ENCODE measurements at regions not wholly inside any gene's neighbourhood (a gene's known extent, or its start where the extent isn't known, plus 50 kb on each side); places are given as distances from the start of the nearest gene placed in this dataset.
A peak's percentile ranks its signal among the peaks of the same experiment; 100 is the strongest.

GRCh38 chr3:118101891-118102290 is 932.8 kb downstream of the IGSF11 start:
- H3K4me3 ChIP-seq (ENCODE audit: low read length in 2 of 2): no peak overlapping the region
- 95% methylated on average over 2 of the region's 2 CpGs for WGBS
- peaks cover 0 to 3% of the 10 kb centered on the region in 2 donors for H3K9me3 ChIP-seq (ENCODE audit: control insufficient read depth in 2 of 2, insufficient read depth in 1 of 2, low read length in 1 of 2)
- no peak overlapping the region for H3K27ac ChIP-seq (ENCODE audit: low read depth in 1 of 2, low read length in 1 of 2)
- H3K27me3 ChIP-seq (ENCODE audit: control insufficient read depth in 2 of 2, insufficient read depth in 1 of 2, low read length in 1 of 2): no peaks in the 10 kb centered on the region
- no peaks in the 10 kb centered on the region for H3K4me1 ChIP-seq (ENCODE audit: control insufficient read depth in 2 of 2, insufficient read depth in 2 of 2, low read length in 2 of 2)
- H3K36me3 ChIP-seq (ENCODE audit: control insufficient read depth in 2 of 2, insufficient read depth in 2 of 2, low read length in 1 of 2): no peaks in the 10 kb centered on the region
- DNase-seq (ENCODE audit: low read depth in 6 of 9, low spot score in 9 of 9): no peak

- Histone ChIP-seq H3K27me3 (ENCODE audit: control insufficient read depth in 2 of 2, insufficient read depth in 1 of 2, low read length in 1 of 2) (no peaks in the 10 kb centered on the region), H3K27ac (ENCODE audit: low read depth in 1 of 2, low read length in 1 of 2) (no peak overlapping the region), H3K4me1 (ENCODE audit: control insufficient read depth in 2 of 2, insufficient read depth in 2 of 2, low read length in 2 of 2) (no peaks in the 10 kb centered on the region), H3K4me3 (ENCODE audit: low read length in 2 of 2) (no peak overlapping the region), H3K36me3 (ENCODE audit: control insufficient read depth in 2 of 2, insufficient read depth in 2 of 2, low read length in 1 of 2) (no peaks in the 10 kb centered on the region), H3K9me3 (ENCODE audit: control insufficient read depth in 2 of 2, insufficient read depth in 1 of 2, low read length in 1 of 2) (peaks cover 0 to 3% of the 10 kb centered on the region in 2 donors)
- DNase-seq (ENCODE audit: low read depth in 6 of 9, low spot score in 9 of 9): no peak
- 62% methylated on average over 2 of the region's 2 CpGs for WGBS
These were observed 931.9 kb downstream of the IGSF11 start for GRCh38 chr3:118102737-118103136.

GRCh38 chr3:118108201-118108600 is 926.4 kb downstream of the IGSF11 start:
- Histone ChIP-seq H3K27me3 (ENCODE audit: control insufficient read depth in 2 of 2, insufficient read depth in 1 of 2, low read length in 1 of 2) (no peaks in the 10 kb centered on the region), H3K4me1 (ENCODE audit: control insufficient read depth in 2 of 2, insufficient read depth in 2 of 2, low read length in 2 of 2) (no peaks in the 10 kb centered on the region), H3K27ac (ENCODE audit: low read depth in 1 of 2, low read length in 1 of 2) (no peak overlapping the region), H3K9me3 (ENCODE audit: control insufficient read depth in 2 of 2, insufficient read depth in 1 of 2, low read length in 1 of 2) (peaks cover 0 to 3% of the 10 kb centered on the region in 2 donors), H3K4me3 (ENCODE audit: low read length in 2 of 2) (no peak overlapping the region), H3K36me3 (ENCODE audit: control insufficient read depth in 2 of 2, insufficient read depth in 2 of 2, low read length in 1 of 2) (no peaks in the 10 kb centered on the region)
- no peak for DNase-seq (ENCODE audit: low read depth in 6 of 9, low spot score in 9 of 9)
- WGBS: 88% methylated on average over 2 of the region's 2 CpGs

- H3K36me3 ChIP-seq (ENCODE audit: control insufficient read depth in 2 of 2, insufficient read depth in 2 of 2, low read length in 1 of 2): no peaks in the 10 kb centered on the region
- H3K4me1 ChIP-seq (ENCODE audit: control insufficient read depth in 2 of 2, insufficient read depth in 2 of 2, low read length in 2 of 2): no peaks in the 10 kb centered on the region
- H3K4me3 ChIP-seq (ENCODE audit: low read length in 2 of 2): no peak overlapping the region
- no peak overlapping the region for H3K27ac ChIP-seq (ENCODE audit: low read depth in 1 of 2, low read length in 1 of 2)
- H3K9me3 ChIP-seq (ENCODE audit: control insufficient read depth in 2 of 2, insufficient read depth in 1 of 2, low read length in 1 of 2): peaks cover 0 to 3% of the 10 kb centered on the region in 2 donors
- no peak for DNase-seq (ENCODE audit: low read depth in 6 of 9, low spot score in 9 of 9)
- 93% methylated on average over 2 of the region's 2 CpGs for WGBS
- H3K27me3 ChIP-seq (ENCODE audit: control insufficient read depth in 2 of 2, insufficient read depth in 1 of 2, low read length in 1 of 2): no peaks in the 10 kb centered on the region
These were observed 925.9 kb downstream of the IGSF11 start for GRCh38 chr3:118108769-118109168.

- H3K36me3 ChIP-seq (ENCODE audit: control insufficient read depth in 2 of 2, insufficient read depth in 2 of 2, low read length in 1 of 2): no peaks in the 10 kb centered on the region
- 94% methylated on average over 6 of the region's 6 CpGs for WGBS
- H3K4me3 ChIP-seq (ENCODE audit: low read length in 2 of 2): no peak overlapping the region
- H3K27ac ChIP-seq (ENCODE audit: low read depth in 1 of 2, low read length in 1 of 2): no peak overlapping the region
- H3K27me3 ChIP-seq (ENCODE audit: control insufficient read depth in 2 of 2, insufficient read depth in 1 of 2, low read length in 1 of 2): no peaks in the 10 kb centered on the region
- DNase-seq (ENCODE audit: low read depth in 6 of 9, low spot score in 9 of 9): peak in 3 of 9 donors; percentile 2 to 49 (median 28)
- no peaks in the 10 kb centered on the region for H3K4me1 ChIP-seq (ENCODE audit: control insufficient read depth in 2 of 2, insufficient read depth in 2 of 2, low read length in 2 of 2)
- H3K9me3 ChIP-seq (ENCODE audit: control insufficient read depth in 2 of 2, insufficient read depth in 1 of 2, low read length in 1 of 2): no peaks in the 10 kb centered on the region
These were observed 924.4 kb downstream of the IGSF11 start for GRCh38 chr3:118110211-118110610.

GRCh38 chr3:118116991-118117390 is 917.7 kb downstream of the IGSF11 start:
- DNase-seq (ENCODE audit: low read depth in 6 of 9, low spot score in 9 of 9): no peak
- Histone ChIP-seq H3K36me3 (ENCODE audit: control insufficient read depth in 2 of 2, insufficient read depth in 2 of 2, low read length in 1 of 2) (no peaks in the 10 kb centered on the region), H3K4me1 (ENCODE audit: control insufficient read depth in 2 of 2, insufficient read depth in 2 of 2, low read length in 2 of 2) (no peaks in the 10 kb centered on the region), H3K4me3 (ENCODE audit: low read length in 2 of 2) (no peak overlapping the region), H3K27ac (ENCODE audit: low read depth in 1 of 2, low read length in 1 of 2) (no peak overlapping the region), H3K9me3 (ENCODE audit: control insufficient read depth in 2 of 2, insufficient read depth in 1 of 2, low read length in 1 of 2) (no peaks in the 10 kb centered on the region), H3K27me3 (ENCODE audit: control insufficient read depth in 2 of 2, insufficient read depth in 1 of 2, low read length in 1 of 2) (no peaks in the 10 kb centered on the region)
- WGBS: 79% methylated on average over 3 of the region's 3 CpGs

GRCh38 chr3:118126751-118127150 is 907.9 kb downstream of the IGSF11 start:
- H3K36me3 ChIP-seq (ENCODE audit: control insufficient read depth in 2 of 2, insufficient read depth in 2 of 2, low read length in 1 of 2): no peaks in the 10 kb centered on the region
- H3K9me3 ChIP-seq (ENCODE audit: control insufficient read depth in 2 of 2, insufficient read depth in 1 of 2, low read length in 1 of 2): no peaks in the 10 kb centered on the region
- no peak overlapping the region for H3K27ac ChIP-seq (ENCODE audit: low read depth in 1 of 2, low read length in 1 of 2)
- 92% methylated on average over 2 of the region's 2 CpGs for WGBS
- H3K4me1 ChIP-seq (ENCODE audit: control insufficient read depth in 2 of 2, insufficient read depth in 2 of 2, low read length in 2 of 2): no peaks in the 10 kb centered on the region
- no peak for DNase-seq (ENCODE audit: low read depth in 6 of 9, low spot score in 9 of 9)
- H3K27me3 ChIP-seq (ENCODE audit: control insufficient read depth in 2 of 2, insufficient read depth in 1 of 2, low read length in 1 of 2): no peaks in the 10 kb centered on the region
- no peak overlapping the region for H3K4me3 ChIP-seq (ENCODE audit: low read length in 2 of 2)

GRCh38 chr3:118127992-118128391 is 906.7 kb downstream of the IGSF11 start:
- no peak overlapping the region for H3K27ac ChIP-seq (ENCODE audit: low read depth in 1 of 2, low read length in 1 of 2)
- H3K4me3 ChIP-seq (ENCODE audit: low read length in 2 of 2): no peak overlapping the region
- H3K4me1 ChIP-seq (ENCODE audit: control insufficient read depth in 2 of 2, insufficient read depth in 2 of 2, low read length in 2 of 2): no peaks in the 10 kb centered on the region
- no peaks in the 10 kb centered on the region for H3K9me3 ChIP-seq (ENCODE audit: control insufficient read depth in 2 of 2, insufficient read depth in 1 of 2, low read length in 1 of 2)
- H3K27me3 ChIP-seq (ENCODE audit: control insufficient read depth in 2 of 2, insufficient read depth in 1 of 2, low read length in 1 of 2): no peaks in the 10 kb centered on the region
- no peaks in the 10 kb centered on the region for H3K36me3 ChIP-seq (ENCODE audit: control insufficient read depth in 2 of 2, insufficient read depth in 2 of 2, low read length in 1 of 2)
- DNase-seq (ENCODE audit: low read depth in 6 of 9, low spot score in 9 of 9): no peak
- WGBS: 25% methylated on average over 1 of the region's 1 CpG

- 28% methylated on average over 1 of the region's 1 CpG for WGBS
- H3K27me3 ChIP-seq (ENCODE audit: control insufficient read depth in 2 of 2, insufficient read depth in 1 of 2, low read length in 1 of 2): no peaks in the 10 kb centered on the region
- no peaks in the 10 kb centered on the region for H3K4me1 ChIP-seq (ENCODE audit: control insufficient read depth in 2 of 2, insufficient read depth in 2 of 2, low read length in 2 of 2)
- no peak overlapping the region for H3K27ac ChIP-seq (ENCODE audit: low read depth in 1 of 2, low read length in 1 of 2)
- DNase-seq (ENCODE audit: low read depth in 6 of 9, low spot score in 9 of 9): no peak
- H3K9me3 ChIP-seq (ENCODE audit: control insufficient read depth in 2 of 2, insufficient read depth in 1 of 2, low read length in 1 of 2): no peaks in the 10 kb centered on the region
- H3K36me3 ChIP-seq (ENCODE audit: control insufficient read depth in 2 of 2, insufficient read depth in 2 of 2, low read length in 1 of 2): no peaks in the 10 kb centered on the region
- no peak overlapping the region for H3K4me3 ChIP-seq (ENCODE audit: low read length in 2 of 2)
These were observed 905.8 kb downstream of the IGSF11 start for GRCh38 chr3:118128886-118129285.

GRCh38 chr3:118137778-118138177 is 896.9 kb downstream of the IGSF11 start:
- Histone ChIP-seq H3K4me1 (ENCODE audit: control insufficient read depth in 2 of 2, insufficient read depth in 2 of 2, low read length in 2 of 2) (no peaks in the 10 kb centered on the region), H3K27me3 (ENCODE audit: control insufficient read depth in 2 of 2, insufficient read depth in 1 of 2, low read length in 1 of 2) (no peaks in the 10 kb centered on the region)
- WGBS: 77% methylated on average over 2 of the region's 2 CpGs

More at GRCh38 chr3:118137778-118138177, 896.9 kb downstream of the IGSF11 start:
- Histone ChIP-seq H3K36me3 (ENCODE audit: control insufficient read depth in 2 of 2, insufficient read depth in 2 of 2, low read length in 1 of 2) (no peaks in the 10 kb centered on the region), H3K9me3 (ENCODE audit: control insufficient read depth in 2 of 2, insufficient read depth in 1 of 2, low read length in 1 of 2) (no peaks in the 10 kb centered on the region), H3K4me3 (ENCODE audit: low read length in 2 of 2) (no peak overlapping the region), H3K27ac (ENCODE audit: low read depth in 1 of 2, low read length in 1 of 2) (no peak overlapping the region)
- DNase-seq (ENCODE audit: low read depth in 6 of 9, low spot score in 9 of 9): peak in 5 of 9 donors; percentile 23 to 80 (median 58)
